HepG2 (cell line): ENCODE measurements at regions not wholly inside any gene's neighbourhood (a gene's known extent, or its start where the extent isn't known, plus 50 kb on each side); places are given as distances from the start of the nearest gene placed in this dataset.

Source experiments
- ATAC-seq: fragments of 200-7000 bp; cut with Tn5 transposase; 3 replicates; pipeline ENCODE4 v1.9.1; 2020; ENCODE audit warnings: mild to moderate bottlenecking, moderate library complexity
- BruUV-seq: library from RNA; stranded (reverse); fragments of 400-500 nt; replicated peaks from 2 replicates; lab custom pipeline; 2021; lab: Mats Ljungman, UMichigan
- CTCF ChIA-PET: fragments of 300-600 bp; formaldehyde crosslinking; extraction: SDS; loops from one replicate; lab custom pipeline; 2021; ENCODE audit warnings: low total read pairs, inconsistent platforms, low intra/inter-chr PET ratio; lab: Yijun Ruan, JAX
- POLR2A ChIA-PET: fragments of 350-600 bp; sonication (Branson Sonifier 250); formaldehyde crosslinking; loops from one replicate; lab custom pipeline; 2020; ENCODE audit warnings: antibody characterized with exemption, inconsistent platforms; lab: Yijun Ruan, JAX
- DNase-seq: peaks from one replicate; pipeline ENCODE4 v3.0.0-alpha.2; 2015; ENCODE audit warnings: low spot score
- FAIRE-seq: peaks from 3 replicates; lab custom pipeline; 2011; peaks lifted over from hg19 to GRCh38; lab: Jason Lieb, UNC
- H2AFZ ChIP-seq: one replicate; pipeline ENCODE4 v1.6.1; 2011; ENCODE audit warnings: low read length, inconsistent platforms
- H3K27ac ChIP-seq: fragments of 300-600 bp; 3 replicates; pipeline ENCODE4 v1.8.0; 2011; ENCODE audit warnings: mixed run types, mild to moderate bottlenecking, mixed read lengths, low read length, inconsistent platforms; ENCODE audit not compliant: insufficient read depth; ENCODE audit errors: extremely low read length
- H3K27me3 ChIP-seq, 2 experiments: fragments of 200-600 bp in 1 of 2; 2 replicates in 1 of 2; 3 replicates in 1 of 2; pipeline versions ENCODE4 v1.6.0 to v1.8.0; 2011; ENCODE audit warnings: low read length in 2 of 2, mild to moderate bottlenecking in 2 of 2, moderate library complexity in 2 of 2, inconsistent platforms in 1 of 2; ENCODE audit not compliant: insufficient read depth in 2 of 2, control insufficient read depth in 1 of 2
- H3K36me3 ChIP-seq, 2 experiments: fragments of 200-600 bp in 1 of 2; replicated peaks in 1 of 2; 2 replicates in 1 of 2; 3 replicates in 1 of 2; pipeline versions ENCODE4 v1.5.1 to v1.8.0; 2011; ENCODE audit warnings: low read length in 2 of 2, inconsistent platforms in 1 of 2; ENCODE audit not compliant: insufficient read depth in 2 of 2, control insufficient read depth in 1 of 2
- H3K4me1 ChIP-seq: 2 replicates; pipeline ENCODE4 v1.5.1; 2012; ENCODE audit warnings: low read length, inconsistent platforms; ENCODE audit not compliant: insufficient read depth
- H3K4me2 ChIP-seq: 2 replicates; pipeline ENCODE4 v1.6.0; 2011; ENCODE audit warnings: low read depth, low read length, inconsistent platforms
- H3K4me3 ChIP-seq, 3 experiments: fragments of 200-600 bp in 1 of 3; sonication (generic), shearing (Covaris generic) in 1 of 3; replicated peaks in 1 of 3; 2 replicates each; pipeline ENCODE4 v1.5.1; 2011 to 2016; ENCODE audit warnings: low read length in 3 of 3, inconsistent platforms in 2 of 3, low read depth in 2 of 3, mild to moderate bottlenecking in 2 of 3, control low read depth in 1 of 3, mixed read lengths in 1 of 3; ENCODE audit not compliant: insufficient read depth in 1 of 3
- H3K79me2 ChIP-seq: one replicate; pipeline ENCODE4 v1.6.1; 2011; ENCODE audit warnings: low read length, inconsistent platforms; ENCODE audit not compliant: insufficient read depth
- H3K9ac ChIP-seq: 2 replicates; pipeline ENCODE4 v1.6.0; 2011; ENCODE audit warnings: mild to moderate bottlenecking, low read depth, low read length, inconsistent platforms; ENCODE audit not compliant: insufficient read depth
- H3K9me3 ChIP-seq: 2 replicates; pipeline ENCODE4 v1.5.1; 2012; ENCODE audit warnings: mild to moderate bottlenecking, low read length
- H4K20me1 ChIP-seq: 2 replicates; pipeline ENCODE4 v1.6.0; 2011; ENCODE audit warnings: inconsistent platforms, mild to moderate bottlenecking, low read length, moderate library complexity; ENCODE audit not compliant: insufficient read depth
- EZH2 ChIP-seq: conservative IDR thresholded peaks from 2 replicates; pipeline ENCODE4 v1.6.1; 2012; ENCODE audit warnings: mild to moderate bottlenecking, low read depth, low read length, moderate library complexity
- FOXK1 ChIP-seq: sonication (generic); formaldehyde crosslinking; IDR thresholded peaks from 2 replicates; pipeline ENCODE4 v1.4.0; 2020; ENCODE audit warnings: low read depth, missing genetic modification reagents, borderline replicate concordance
- HMG20A ChIP-seq: IDR thresholded peaks from 2 replicates; pipeline ENCODE4 v1.6.1; 2016; ENCODE audit warnings: borderline replicate concordance
- HNF4A ChIP-seq: sonication (generic); formaldehyde crosslinking; IDR thresholded peaks from 2 replicates; pipeline ENCODE4 v1.4.0; 2020; ENCODE audit warnings: missing genetic modification reagents
- HNF4G ChIP-seq, 2 experiments: sonication (generic) in 1 of 2; formaldehyde crosslinking in 1 of 2; IDR thresholded peaks; 2 replicates each; pipeline versions ENCODE4 v1.4.0 to v1.6.1; 2011 to 2020; ENCODE audit warnings: borderline replicate concordance in 2 of 2, low read depth in 2 of 2, mild to moderate bottlenecking in 2 of 2, low read length in 1 of 2, missing genetic modification reagents in 1 of 2, moderate library complexity in 1 of 2
- MAX ChIP-seq: IDR thresholded peaks from 2 replicates; pipeline ENCODE4 v1.6.1; 2012; ENCODE audit warnings: inconsistent platforms
- NFE2L1 ChIP-seq: sonication (generic); formaldehyde crosslinking; IDR thresholded peaks from 2 replicates; pipeline ENCODE4 v1.4.0; 2020; ENCODE audit warnings: missing genetic modification reagents, mild to moderate bottlenecking, borderline replicate concordance
- PCBP1 ChIP-seq: fragments of 200-400 bp; formaldehyde crosslinking; IDR thresholded peaks from 2 replicates; pipeline ENCODE4 v1.6.1; 2017; ENCODE audit warnings: mild to moderate bottlenecking, low read depth, low read length, borderline replicate concordance
- POLR2A ChIP-seq, 2 experiments: IDR thresholded peaks; 2 replicates each; pipeline ENCODE4 v1.6.1; 2011; ENCODE audit warnings: low read depth in 2 of 2, low read length in 2 of 2, mild to moderate bottlenecking in 1 of 2, moderate library complexity in 1 of 2; ENCODE audit not compliant: insufficient read depth in 1 of 2
- RFX1 ChIP-seq: fragments of 450-650 bp; IDR thresholded peaks from 2 replicates; pipeline ENCODE4 v1.6.1; 2017
- YY1 ChIP-seq: IDR thresholded peaks from 2 replicates; pipeline ENCODE4 v1.6.1; 2011; ENCODE audit warnings: low read length, low read depth, moderate library complexity, mild to moderate bottlenecking; ENCODE audit not compliant: insufficient read depth, insufficient replicate concordance
- ZBTB34 ChIP-seq: sonication (generic); formaldehyde crosslinking; IDR thresholded peaks from 2 replicates; pipeline ENCODE4 v1.8.0; 2022; ENCODE audit warnings: mild to moderate bottlenecking, missing genetic modification reagents
- ZNF337 ChIP-seq: sonication (generic); formaldehyde crosslinking; IDR thresholded peaks from 2 replicates; pipeline ENCODE4 v1.5.1; 2020; ENCODE audit warnings: missing genetic modification reagents, low read depth, mild to moderate bottlenecking, borderline replicate concordance
- ZNF776 ChIP-seq: sonication (generic); formaldehyde crosslinking; IDR thresholded peaks from 2 replicates; pipeline ENCODE4 v1.4.0; 2020; ENCODE audit warnings: mild to moderate bottlenecking, missing genetic modification reagents
- WGBS: methylation state at CpG from one replicate; pipeline ENCODE4 v1.1.6; 2017; ENCODE audit warnings: low lambda C conversion rate; 5-methylcytosine and 5-hydroxymethylcytosine counted together
- in situ Hi-C: cut with HindIII; loops from 2 replicates; pipeline ENCODE4 v1.10.0; 2017; ENCODE audit warnings: low pct_unique_long_range_greater_than_20kb; ENCODE audit not compliant: extremely low pct_ligation_motif_present
- intact Hi-C: fragments of 100-400 bp; cut with micrococcal nuclease; formaldehyde crosslinking; loops from one replicate; pipeline ENCODE4 v1.10.0; 2022; ENCODE audit not compliant: unreplicated experiment
- TF ChIP-seq, protein P1 (sequence below): sonication (generic); formaldehyde crosslinking; IDR thresholded peaks from 2 replicates; pipeline ENCODE4 v1.8.0; 2022; ENCODE audit warnings: low read depth, missing genetic modification reagents

DNA sequence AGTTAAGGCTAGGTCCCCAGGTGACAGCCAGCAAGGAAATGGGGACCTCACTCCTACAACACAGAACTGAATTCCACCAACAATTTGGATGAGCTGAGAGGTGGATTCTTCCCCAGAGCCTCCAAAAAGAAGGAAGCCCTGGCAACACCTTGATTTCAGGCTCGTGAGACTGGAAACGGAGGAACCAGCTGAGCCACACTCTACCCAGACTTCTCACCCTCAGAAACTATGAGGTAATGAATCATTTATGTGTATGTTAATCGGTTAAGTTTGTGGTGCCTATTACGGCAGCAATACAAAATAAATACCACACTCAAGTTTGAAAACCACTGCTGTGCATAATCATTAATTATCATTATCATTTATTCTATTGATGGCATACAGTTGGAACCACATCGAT, 532.4 kb upstream of the ANKRD30A start:
- intact Hi-C loops, result no loop called here
- POLR2A ChIA-PET, result no interaction called here
- TF ChIP-seq ZBTB34 (CRISPR knock-in tag), result no peak
- TF ChIP-seq FOXK1 (CRISPR knock-in tag), result no peak
- TF ChIP-seq HNF4A (CRISPR knock-in tag), result no peak
- TF ChIP-seq, protein P1, sequence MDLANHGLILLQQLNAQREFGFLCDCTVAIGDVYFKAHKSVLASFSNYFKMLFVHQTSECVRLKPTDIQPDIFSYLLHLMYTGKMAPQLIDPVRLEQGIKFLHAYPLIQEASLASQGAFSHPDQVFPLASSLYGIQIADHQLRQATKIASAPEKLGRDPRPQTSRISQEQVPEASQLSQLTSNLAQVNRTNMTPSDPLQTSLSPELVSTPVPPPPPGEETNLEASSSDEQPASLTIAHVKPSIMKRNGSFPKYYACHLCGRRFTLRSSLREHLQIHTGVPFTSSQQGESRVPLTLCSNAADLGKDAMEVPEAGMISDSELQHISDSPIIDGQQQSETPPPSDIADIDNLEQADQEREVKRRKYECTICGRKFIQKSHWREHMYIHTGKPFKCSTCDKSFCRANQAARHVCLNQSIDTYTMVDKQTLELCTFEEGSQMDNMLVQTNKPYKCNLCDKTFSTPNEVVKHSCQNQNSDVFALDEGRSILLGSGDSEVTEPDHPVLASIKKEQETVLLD, result no peak
- no peak for TF ChIP-seq HNF4G (IDR thresholded peaks at IDR 0.05; ENCODE audit: borderline replicate concordance, low read depth, low read length)
- no peak for TF ChIP-seq HNF4G (CRISPR knock-in tag; IDR thresholded peaks at IDR 0.05; ENCODE audit: borderline replicate concordance, low read depth)
- no peak for TF ChIP-seq POLR2A (IDR thresholded peaks at IDR 0.05; ENCODE audit: insufficient read depth in 1 of 2, low read depth in 2 of 2, low read length in 2 of 2)
- TF ChIP-seq RFX1, result no peak
- TF ChIP-seq PCBP1, result no peak
- no peak for TF ChIP-seq NFE2L1 (CRISPR knock-in tag)
- no peak for TF ChIP-seq MAX
- TF ChIP-seq YY1, result no peak
- no peak for TF ChIP-seq ZNF337
- TF ChIP-seq HMG20A (CRISPR knock-in tag), result no peak
- no peak for TF ChIP-seq ZNF776 (CRISPR knock-in tag)
- no peak for TF ChIP-seq EZH2
- TF ChIP-seq, all 625 proteins: peak for 0
- FAIRE-seq (no peak), ATAC-seq (no peak), DNase-seq (no peak)
- no TSS peak for BruUV-seq
- H4K20me1 ChIP-seq, result no peaks in the 10 kb centered on the region
- H2AFZ ChIP-seq, result no peak overlapping the region
- no peak overlapping the region for H3K4me2 ChIP-seq
- WGBS, result 8% methylated on average over 5 of the region's 5 CpGs
- no peaks in the 10 kb centered on the region for H3K79me2 ChIP-seq
- H3K9ac ChIP-seq, result no peak overlapping the region
- H3K4me1 ChIP-seq, result no peaks in the 10 kb centered on the region
- in situ Hi-C loops, result no loop called here
- no peak overlapping the region for H3K27ac ChIP-seq
- H3K9me3 ChIP-seq, result no peaks in the 10 kb centered on the region
- CTCF ChIA-PET, result no interaction called here
- no peak overlapping the region for H3K4me3 ChIP-seq
- no peaks in the 10 kb centered on the region for H3K27me3 ChIP-seq
- H3K36me3 ChIP-seq, result no peaks in the 10 kb centered on the region
